Smooth muscle cell (in vitro differentiated cells): ENCODE measurements at regions not wholly inside any gene's neighbourhood (a gene's known extent, or its start where the extent isn't known, plus 50 kb on each side); places are given as distances from the start of the nearest gene placed in this dataset.

Experiments
- DNase-seq: peaks from one replicate; lab custom pipeline; 2025; ENCODE audit not compliant: unreplicated experiment; lab: John Stamatoyannopoulos, UW
- H2AFZ ChIP-seq: fragments of 200-600 bp; sonication (generic); 2 replicates; pipeline ENCODE4 v1.6.0; 2016; ENCODE audit warnings: antibody characterized with exemption, low read depth, mild to moderate bottlenecking
- H3F3A ChIP-seq: fragments of 200-600 bp; sonication (generic); 2 replicates; pipeline ENCODE4 v1.6.0; 2017; ENCODE audit warnings: antibody characterized with exemption, low read depth
- H3K27ac ChIP-seq: fragments of 200-600 bp; sonication (generic); 2 replicates; pipeline ENCODE4 v1.5.1; 2016; ENCODE audit warnings: low read depth, mild to moderate bottlenecking
- H3K27me3 ChIP-seq: fragments of 200-600 bp; sonication (generic); 2 replicates; pipeline ENCODE4 v1.6.1; 2016; ENCODE audit warnings: low read depth, mild to moderate bottlenecking
- H3K36me3 ChIP-seq: fragments of 200-600 bp; sonication (generic); 2 replicates; pipeline ENCODE4 v1.5.1; 2016; ENCODE audit warnings: low read depth
- H3K4me1 ChIP-seq: fragments of 200-600 bp; sonication (generic); 2 replicates; pipeline ENCODE4 v1.5.1; 2016; ENCODE audit warnings: low read depth
- H3K4me2 ChIP-seq: fragments of 200-600 bp; sonication (generic); 2 replicates; pipeline ENCODE4 v1.6.0; 2016; ENCODE audit warnings: mild to moderate bottlenecking
- H3K4me3 ChIP-seq: fragments of 200-600 bp; sonication (generic); 2 replicates; pipeline ENCODE4 v1.5.1; 2016; ENCODE audit warnings: mild to moderate bottlenecking
- H3K79me2 ChIP-seq: fragments of 200-600 bp; sonication (generic); 2 replicates; pipeline ENCODE4 v1.6.0; 2016; ENCODE audit warnings: low read depth, mild to moderate bottlenecking
- H3K9ac ChIP-seq: fragments of 200-600 bp; sonication (generic); 2 replicates; pipeline ENCODE4 v1.6.0; 2016; ENCODE audit warnings: low read depth
- H3K9me3 ChIP-seq: fragments of 200-600 bp; sonication (generic); replicated peaks from 2 replicates; pipeline ENCODE4 v1.5.1; 2016; ENCODE audit warnings: low read depth
- H4K20me1 ChIP-seq: fragments of 200-600 bp; sonication (generic); 2 replicates; pipeline ENCODE4 v1.6.0; 2016; ENCODE audit warnings: low read depth
- WGBS: methylation state at CpG from one replicate; pipeline ENCODE4 v1.1.7; 2016; ENCODE audit warnings: low lambda C conversion rate; 5-methylcytosine and 5-hydroxymethylcytosine counted together
- TF ChIP-seq, protein P1 (sequence below): fragments of 200-600 bp; sonication (generic); IDR thresholded peaks from 2 replicates; pipeline ENCODE4 v1.5.1; 2017; ENCODE audit warnings: borderline replicate concordance, mild to moderate bottlenecking, antibody characterized with exemption; ENCODE audit not compliant: insufficient read depth, poor library complexity, severe bottlenecking

DNA sequence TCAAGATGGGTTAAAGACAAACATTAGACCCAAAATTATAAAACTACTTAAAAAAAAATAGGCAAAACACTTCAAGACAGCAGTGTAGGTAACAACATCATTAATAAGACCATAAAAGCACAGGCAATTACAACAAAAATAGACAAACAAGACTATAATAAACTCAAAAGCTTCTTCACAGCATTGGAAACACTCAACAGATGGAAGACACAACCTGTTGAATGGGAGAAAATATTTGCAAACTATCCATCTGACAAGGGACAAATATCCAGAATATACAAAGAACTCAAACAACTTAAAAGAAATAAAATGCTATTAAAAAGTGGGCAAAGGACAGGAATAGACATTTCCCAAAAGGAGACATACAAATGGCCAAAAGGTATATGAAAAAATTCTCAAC is 170.7 kb downstream of the HHIP start:
- no peak overlapping the region for H3K27ac ChIP-seq
- no peak overlapping the region for H2AFZ ChIP-seq
- H3K27me3 ChIP-seq: no peaks in the 10 kb centered on the region
- H3K4me3 ChIP-seq: no peak overlapping the region
- peaks cover 5% of the 10 kb centered on the region for H3K4me1 ChIP-seq
- TF ChIP-seq, protein P1, sequence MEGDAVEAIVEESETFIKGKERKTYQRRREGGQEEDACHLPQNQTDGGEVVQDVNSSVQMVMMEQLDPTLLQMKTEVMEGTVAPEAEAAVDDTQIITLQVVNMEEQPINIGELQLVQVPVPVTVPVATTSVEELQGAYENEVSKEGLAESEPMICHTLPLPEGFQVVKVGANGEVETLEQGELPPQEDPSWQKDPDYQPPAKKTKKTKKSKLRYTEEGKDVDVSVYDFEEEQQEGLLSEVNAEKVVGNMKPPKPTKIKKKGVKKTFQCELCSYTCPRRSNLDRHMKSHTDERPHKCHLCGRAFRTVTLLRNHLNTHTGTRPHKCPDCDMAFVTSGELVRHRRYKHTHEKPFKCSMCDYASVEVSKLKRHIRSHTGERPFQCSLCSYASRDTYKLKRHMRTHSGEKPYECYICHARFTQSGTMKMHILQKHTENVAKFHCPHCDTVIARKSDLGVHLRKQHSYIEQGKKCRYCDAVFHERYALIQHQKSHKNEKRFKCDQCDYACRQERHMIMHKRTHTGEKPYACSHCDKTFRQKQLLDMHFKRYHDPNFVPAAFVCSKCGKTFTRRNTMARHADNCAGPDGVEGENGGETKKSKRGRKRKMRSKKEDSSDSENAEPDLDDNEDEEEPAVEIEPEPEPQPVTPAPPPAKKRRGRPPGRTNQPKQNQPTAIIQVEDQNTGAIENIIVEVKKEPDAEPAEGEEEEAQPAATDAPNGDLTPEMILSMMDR: no peak
- H3K4me2 ChIP-seq: no peak overlapping the region
- H3K9ac ChIP-seq: no peak overlapping the region
- H3K9me3 ChIP-seq: no peaks in the 10 kb centered on the region
- DNase-seq: no peak
- no peaks in the 10 kb centered on the region for H3K79me2 ChIP-seq
- H3F3A ChIP-seq: no peaks in the 10 kb centered on the region
- no peaks in the 10 kb centered on the region for H4K20me1 ChIP-seq
- no peaks in the 10 kb centered on the region for H3K36me3 ChIP-seq

DNA sequence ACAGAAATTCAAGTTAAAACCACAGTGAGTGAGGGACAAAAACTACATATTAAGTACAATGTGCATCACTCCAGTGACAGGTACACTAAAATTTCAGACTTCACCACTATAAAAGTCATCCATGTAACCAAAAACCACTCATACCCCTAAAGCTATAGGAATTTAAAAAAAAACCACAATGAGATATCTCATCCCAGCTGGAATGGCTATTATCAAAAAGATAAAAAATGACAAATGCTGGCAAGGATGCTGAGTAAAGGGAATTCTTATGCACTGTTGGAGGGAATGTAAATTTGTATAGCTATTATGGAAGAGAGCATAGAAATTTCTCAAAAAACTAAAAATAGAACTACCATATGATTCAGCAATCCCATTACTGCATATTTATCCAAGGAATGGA is 171.1 kb downstream of the HHIP start:
- H3K9me3 ChIP-seq: no peaks in the 10 kb centered on the region
- no peak overlapping the region for H3K4me2 ChIP-seq
- H3K27me3 ChIP-seq: no peaks in the 10 kb centered on the region
- no peaks in the 10 kb centered on the region for H3F3A ChIP-seq
- TF ChIP-seq, protein P1: no peak
- H3K4me3 ChIP-seq: no peak overlapping the region
- no peaks in the 10 kb centered on the region for H3K79me2 ChIP-seq
- no peaks in the 10 kb centered on the region for H3K36me3 ChIP-seq
- H4K20me1 ChIP-seq: no peaks in the 10 kb centered on the region
- no peak overlapping the region for H2AFZ ChIP-seq
- no peak overlapping the region for H3K27ac ChIP-seq
- H3K9ac ChIP-seq: no peak overlapping the region
- peaks cover 5% of the 10 kb centered on the region for H3K4me1 ChIP-seq
- no peak for DNase-seq

DNA sequence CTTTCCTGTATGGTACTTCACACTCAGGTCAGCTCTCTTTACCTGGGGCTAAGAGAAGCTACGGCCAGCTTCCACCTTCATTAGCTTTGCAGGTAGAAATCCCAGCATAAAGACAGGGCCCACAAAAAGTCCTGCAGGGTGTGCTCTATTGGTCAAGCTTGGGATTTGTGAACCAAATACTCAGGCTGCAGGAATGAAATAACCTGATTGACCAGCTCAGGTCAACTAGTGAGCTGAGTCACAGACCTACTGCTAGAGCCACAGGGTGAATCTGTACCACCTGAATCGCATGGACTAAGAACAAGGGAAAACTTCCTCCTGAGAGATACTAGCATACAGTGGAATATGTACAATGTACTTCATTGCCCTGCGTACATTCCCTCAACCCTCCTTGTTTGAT is 172.2 kb downstream of the HHIP start:
- H3K4me3 ChIP-seq: no peak overlapping the region
- no peaks in the 10 kb centered on the region for H3K27me3 ChIP-seq
- DNase-seq: no peak
- no peaks in the 10 kb centered on the region for H3K36me3 ChIP-seq
- H2AFZ ChIP-seq: no peak overlapping the region
- peaks cover 5% of the 10 kb centered on the region for H3K4me1 ChIP-seq
- no peaks in the 10 kb centered on the region for H3K9me3 ChIP-seq
- H4K20me1 ChIP-seq: no peaks in the 10 kb centered on the region
- H3K4me2 ChIP-seq: no peak overlapping the region
- H3F3A ChIP-seq: no peaks in the 10 kb centered on the region
- TF ChIP-seq, protein P1: no peak
- 84% methylated on average over 3 of the region's 3 CpGs for WGBS
- H3K9ac ChIP-seq: no peak overlapping the region
- no peak overlapping the region for H3K27ac ChIP-seq
- no peaks in the 10 kb centered on the region for H3K79me2 ChIP-seq

DNA sequence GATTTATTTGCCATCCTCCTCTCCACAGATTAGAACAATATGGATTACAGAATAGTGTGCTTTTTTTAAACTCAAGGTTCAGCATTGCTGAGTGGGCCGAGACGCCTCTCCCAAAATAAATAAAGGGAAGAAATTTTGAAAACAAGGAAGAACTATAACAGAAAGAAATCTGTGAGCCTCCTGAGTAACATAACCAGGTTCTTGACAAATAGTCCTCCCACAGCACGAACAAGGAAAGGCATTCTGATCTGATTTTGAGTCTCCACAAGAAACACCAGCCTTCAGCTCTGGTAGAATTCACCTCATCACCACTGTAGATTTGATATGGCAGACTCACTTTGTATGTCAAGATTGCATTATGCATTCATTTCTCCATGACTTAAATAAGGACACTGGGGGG is 173.6 kb downstream of the HHIP start:
- Histone ChIP-seq H3F3A (no peaks in the 10 kb centered on the region), H3K27me3 (no peaks in the 10 kb centered on the region), H3K4me3 (no peak overlapping the region), H3K4me2 (no peak overlapping the region), H4K20me1 (no peaks in the 10 kb centered on the region), H3K79me2 (no peaks in the 10 kb centered on the region), H3K36me3 (no peaks in the 10 kb centered on the region), H3K27ac (no peak overlapping the region), H2AFZ (no peak overlapping the region), H3K4me1 (peaks cover 5% of the 10 kb centered on the region), H3K9me3 (no peaks in the 10 kb centered on the region), H3K9ac (no peak overlapping the region)
- TF ChIP-seq, protein P1: no peak
- DNase-seq: no peak
- WGBS: 94% methylated on average over 3 of the region's 3 CpGs
